ENCODE measurements at regions not wholly inside any gene's neighbourhood (a gene's known extent, or its start where the extent isn't known, plus 50 kb on each side); places are given as distances from the start of the nearest gene placed in this dataset.

DNA sequence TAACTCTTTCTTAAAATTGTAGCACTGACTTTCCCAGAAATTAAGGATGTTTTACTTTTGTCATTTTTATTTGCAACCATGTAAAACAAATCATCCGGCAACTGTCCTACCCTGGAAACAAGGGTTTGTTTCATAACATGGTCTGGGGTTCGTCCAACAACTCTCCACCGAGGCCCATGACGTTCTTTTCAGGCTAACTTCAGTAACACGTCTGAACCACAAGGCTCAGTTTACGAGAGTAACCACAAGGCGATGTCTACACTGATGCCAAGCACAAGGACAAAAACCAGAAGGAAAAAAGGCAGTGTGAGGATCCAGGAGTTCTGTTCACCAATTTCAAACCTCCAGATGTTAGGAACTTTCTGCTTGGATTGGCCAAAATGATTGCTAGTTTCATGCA is 546.1 kb downstream of the NTRK3 start:
- H3K27me3 ChIP-seq, result no peaks in the 10 kb centered on the region
- no peak for DNase-seq (ENCODE audit: low spot score)
- H3K36me3 ChIP-seq, result no peaks in the 10 kb centered on the region
- TF ChIP-seq, protein P1, sequence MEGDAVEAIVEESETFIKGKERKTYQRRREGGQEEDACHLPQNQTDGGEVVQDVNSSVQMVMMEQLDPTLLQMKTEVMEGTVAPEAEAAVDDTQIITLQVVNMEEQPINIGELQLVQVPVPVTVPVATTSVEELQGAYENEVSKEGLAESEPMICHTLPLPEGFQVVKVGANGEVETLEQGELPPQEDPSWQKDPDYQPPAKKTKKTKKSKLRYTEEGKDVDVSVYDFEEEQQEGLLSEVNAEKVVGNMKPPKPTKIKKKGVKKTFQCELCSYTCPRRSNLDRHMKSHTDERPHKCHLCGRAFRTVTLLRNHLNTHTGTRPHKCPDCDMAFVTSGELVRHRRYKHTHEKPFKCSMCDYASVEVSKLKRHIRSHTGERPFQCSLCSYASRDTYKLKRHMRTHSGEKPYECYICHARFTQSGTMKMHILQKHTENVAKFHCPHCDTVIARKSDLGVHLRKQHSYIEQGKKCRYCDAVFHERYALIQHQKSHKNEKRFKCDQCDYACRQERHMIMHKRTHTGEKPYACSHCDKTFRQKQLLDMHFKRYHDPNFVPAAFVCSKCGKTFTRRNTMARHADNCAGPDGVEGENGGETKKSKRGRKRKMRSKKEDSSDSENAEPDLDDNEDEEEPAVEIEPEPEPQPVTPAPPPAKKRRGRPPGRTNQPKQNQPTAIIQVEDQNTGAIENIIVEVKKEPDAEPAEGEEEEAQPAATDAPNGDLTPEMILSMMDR (IDR thresholded peaks at IDR 0.05), result no peak
- H3K4me3 ChIP-seq, result no peak overlapping the region
- H3K9me3 ChIP-seq, result no peaks in the 10 kb centered on the region
- no peak overlapping the region for H3K27ac ChIP-seq
- no peaks in the 10 kb centered on the region for H3K4me1 ChIP-seq

DNA sequence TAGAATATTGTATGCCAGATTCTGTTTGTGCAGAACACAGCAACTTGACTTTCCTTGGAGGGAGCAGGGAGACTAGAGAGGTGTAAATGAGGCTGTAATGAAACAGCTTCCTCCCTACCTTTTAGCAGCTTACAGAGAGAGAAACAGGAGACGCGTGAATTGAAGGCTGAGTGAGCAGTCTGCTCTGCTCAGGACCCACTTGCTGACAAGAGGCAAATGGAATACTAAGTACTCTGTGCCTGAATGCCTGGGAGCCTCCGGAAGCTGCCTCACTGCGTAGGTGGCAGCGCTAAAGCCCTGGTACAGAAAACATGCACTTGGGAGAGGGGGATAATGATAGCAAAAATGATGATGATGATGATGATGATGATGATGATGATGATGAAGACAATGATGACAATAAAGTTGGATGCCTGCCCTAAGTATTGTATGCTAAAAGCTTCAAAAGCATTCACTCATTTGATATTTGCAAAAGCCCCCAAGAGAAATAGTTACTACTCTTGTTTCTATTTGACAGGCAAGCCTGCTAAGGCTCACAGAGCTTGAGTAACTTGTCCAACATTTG is 548.9 kb downstream of the NTRK3 start:
- Histone ChIP-seq H3K4me1 (no peaks in the 10 kb centered on the region), H3K9me3 (no peaks in the 10 kb centered on the region), H3K27ac (no peak overlapping the region), H3K4me3 (no peak overlapping the region), H3K36me3 (no peaks in the 10 kb centered on the region), H3K27me3 (no peaks in the 10 kb centered on the region)
- TF ChIP-seq, protein P1 (IDR thresholded peaks at IDR 0.05), result no peak
- no peak for DNase-seq (ENCODE audit: low spot score)

DNA sequence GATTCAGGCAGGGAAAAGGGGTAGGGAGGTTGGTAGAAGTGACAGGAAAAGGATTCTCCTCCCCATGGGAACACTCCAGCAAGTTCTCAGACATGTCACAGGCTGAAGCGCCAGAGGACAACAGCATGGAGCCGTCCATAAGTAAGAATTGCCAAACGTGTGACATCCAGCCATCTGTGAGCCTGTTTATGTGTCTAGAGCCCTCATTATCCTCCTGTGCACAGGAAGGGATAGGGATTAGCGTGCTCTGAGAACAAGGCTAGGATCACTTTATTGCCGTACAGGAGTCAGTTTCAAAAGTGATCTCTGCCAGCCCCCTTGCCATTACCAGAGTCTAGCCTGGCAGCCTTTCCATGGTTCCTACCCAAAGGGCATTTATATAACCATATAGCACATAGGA is 549.5 kb downstream of the NTRK3 start:
- no peaks in the 10 kb centered on the region for H3K36me3 ChIP-seq
- DNase-seq (ENCODE audit: low spot score), result no peak
- no peaks in the 10 kb centered on the region for H3K9me3 ChIP-seq
- TF ChIP-seq, protein P1 (IDR thresholded peaks at IDR 0.05), result no peak
- no peaks in the 10 kb centered on the region for H3K27me3 ChIP-seq
- no peak overlapping the region for H3K4me3 ChIP-seq
- H3K4me1 ChIP-seq, result no peaks in the 10 kb centered on the region
- H3K27ac ChIP-seq, result no peak overlapping the region

DNA sequence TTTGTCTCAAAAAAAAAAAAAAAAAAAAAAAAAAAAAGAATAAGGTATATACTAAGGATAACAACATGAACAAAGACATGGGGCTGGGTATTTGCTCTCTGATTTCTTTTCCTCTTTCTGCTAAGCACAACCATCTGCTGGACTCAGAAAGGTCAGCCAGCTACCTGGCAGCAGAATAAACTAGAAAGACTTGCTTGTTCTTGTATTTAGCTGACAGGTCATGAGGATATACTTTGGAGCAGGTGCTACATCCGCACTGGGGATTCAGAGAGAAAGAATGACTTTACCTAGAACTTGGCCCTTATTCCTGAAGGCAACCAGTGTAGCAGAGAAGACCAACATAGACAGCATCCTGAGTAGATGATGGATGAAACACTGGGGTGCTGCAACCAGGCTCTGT is 550.5 kb downstream of the NTRK3 start:
- H3K36me3 ChIP-seq, result no peaks in the 10 kb centered on the region
- no peak overlapping the region for H3K27ac ChIP-seq
- DNase-seq (ENCODE audit: low spot score), result no peak
- no peaks in the 10 kb centered on the region for H3K27me3 ChIP-seq
- no peaks in the 10 kb centered on the region for H3K4me1 ChIP-seq
- H3K9me3 ChIP-seq, result no peaks in the 10 kb centered on the region
- TF ChIP-seq, protein P1 (IDR thresholded peaks at IDR 0.05), result no peak
- H3K4me3 ChIP-seq, result no peak overlapping the region

DNA sequence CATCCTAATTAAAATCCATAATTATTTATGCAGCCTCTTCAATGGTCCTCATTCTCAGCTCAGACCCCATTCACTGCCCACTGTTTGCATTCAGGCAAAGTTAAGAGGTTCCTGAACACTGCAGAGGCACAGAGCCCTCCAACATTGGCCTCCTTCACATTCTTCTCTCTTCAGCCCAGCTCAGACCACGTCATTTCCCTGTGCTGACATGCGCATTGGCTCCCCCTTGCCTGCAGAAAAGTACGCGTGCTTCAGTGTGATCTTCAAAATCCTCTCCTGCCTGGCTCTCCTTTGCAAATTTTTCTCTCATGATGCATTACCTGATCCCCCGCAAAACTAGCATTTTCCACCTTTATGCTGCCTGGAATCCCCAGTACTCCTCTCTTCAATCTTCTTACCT is 552.3 kb downstream of the NTRK3 start:
- TF ChIP-seq, protein P1 (IDR thresholded peaks at IDR 0.05), result no peak
- H3K36me3 ChIP-seq, result no peaks in the 10 kb centered on the region
- H3K4me3 ChIP-seq, result no peak overlapping the region
- H3K9me3 ChIP-seq, result no peaks in the 10 kb centered on the region
- no peak for DNase-seq (ENCODE audit: low spot score)
- no peak overlapping the region for H3K27ac ChIP-seq
- no peaks in the 10 kb centered on the region for H3K27me3 ChIP-seq
- no peaks in the 10 kb centered on the region for H3K4me1 ChIP-seq

Data from right atrium auricular region (tissue), 2 donors.